ENCODE measurements at regions not wholly inside any gene's neighbourhood (a gene's known extent, or its start where the extent isn't known, plus 50 kb on each side); places are given as distances from the start of the nearest gene placed in this dataset.

DNA sequence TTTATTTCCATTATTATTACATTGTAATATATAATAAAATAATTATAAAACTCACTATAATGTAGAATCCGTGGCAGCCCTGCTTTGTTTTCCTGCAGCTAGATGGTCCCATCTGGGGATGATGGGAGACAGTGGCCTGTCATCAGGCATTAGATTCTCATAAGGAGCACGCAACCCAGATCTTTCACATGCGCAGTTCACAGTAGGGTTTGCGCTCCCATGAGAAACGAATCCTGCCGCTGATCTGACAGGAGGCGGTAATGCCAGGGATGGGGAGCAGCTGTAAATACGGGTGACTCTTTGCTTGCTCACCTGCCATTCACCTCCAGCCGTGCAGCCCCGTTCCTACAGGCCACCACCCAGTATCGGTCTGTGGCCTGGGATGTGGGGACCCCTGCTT is 1879.3 kb upstream of the WWC1 start (continued):
- TF ChIP-seq, protein P1, sequence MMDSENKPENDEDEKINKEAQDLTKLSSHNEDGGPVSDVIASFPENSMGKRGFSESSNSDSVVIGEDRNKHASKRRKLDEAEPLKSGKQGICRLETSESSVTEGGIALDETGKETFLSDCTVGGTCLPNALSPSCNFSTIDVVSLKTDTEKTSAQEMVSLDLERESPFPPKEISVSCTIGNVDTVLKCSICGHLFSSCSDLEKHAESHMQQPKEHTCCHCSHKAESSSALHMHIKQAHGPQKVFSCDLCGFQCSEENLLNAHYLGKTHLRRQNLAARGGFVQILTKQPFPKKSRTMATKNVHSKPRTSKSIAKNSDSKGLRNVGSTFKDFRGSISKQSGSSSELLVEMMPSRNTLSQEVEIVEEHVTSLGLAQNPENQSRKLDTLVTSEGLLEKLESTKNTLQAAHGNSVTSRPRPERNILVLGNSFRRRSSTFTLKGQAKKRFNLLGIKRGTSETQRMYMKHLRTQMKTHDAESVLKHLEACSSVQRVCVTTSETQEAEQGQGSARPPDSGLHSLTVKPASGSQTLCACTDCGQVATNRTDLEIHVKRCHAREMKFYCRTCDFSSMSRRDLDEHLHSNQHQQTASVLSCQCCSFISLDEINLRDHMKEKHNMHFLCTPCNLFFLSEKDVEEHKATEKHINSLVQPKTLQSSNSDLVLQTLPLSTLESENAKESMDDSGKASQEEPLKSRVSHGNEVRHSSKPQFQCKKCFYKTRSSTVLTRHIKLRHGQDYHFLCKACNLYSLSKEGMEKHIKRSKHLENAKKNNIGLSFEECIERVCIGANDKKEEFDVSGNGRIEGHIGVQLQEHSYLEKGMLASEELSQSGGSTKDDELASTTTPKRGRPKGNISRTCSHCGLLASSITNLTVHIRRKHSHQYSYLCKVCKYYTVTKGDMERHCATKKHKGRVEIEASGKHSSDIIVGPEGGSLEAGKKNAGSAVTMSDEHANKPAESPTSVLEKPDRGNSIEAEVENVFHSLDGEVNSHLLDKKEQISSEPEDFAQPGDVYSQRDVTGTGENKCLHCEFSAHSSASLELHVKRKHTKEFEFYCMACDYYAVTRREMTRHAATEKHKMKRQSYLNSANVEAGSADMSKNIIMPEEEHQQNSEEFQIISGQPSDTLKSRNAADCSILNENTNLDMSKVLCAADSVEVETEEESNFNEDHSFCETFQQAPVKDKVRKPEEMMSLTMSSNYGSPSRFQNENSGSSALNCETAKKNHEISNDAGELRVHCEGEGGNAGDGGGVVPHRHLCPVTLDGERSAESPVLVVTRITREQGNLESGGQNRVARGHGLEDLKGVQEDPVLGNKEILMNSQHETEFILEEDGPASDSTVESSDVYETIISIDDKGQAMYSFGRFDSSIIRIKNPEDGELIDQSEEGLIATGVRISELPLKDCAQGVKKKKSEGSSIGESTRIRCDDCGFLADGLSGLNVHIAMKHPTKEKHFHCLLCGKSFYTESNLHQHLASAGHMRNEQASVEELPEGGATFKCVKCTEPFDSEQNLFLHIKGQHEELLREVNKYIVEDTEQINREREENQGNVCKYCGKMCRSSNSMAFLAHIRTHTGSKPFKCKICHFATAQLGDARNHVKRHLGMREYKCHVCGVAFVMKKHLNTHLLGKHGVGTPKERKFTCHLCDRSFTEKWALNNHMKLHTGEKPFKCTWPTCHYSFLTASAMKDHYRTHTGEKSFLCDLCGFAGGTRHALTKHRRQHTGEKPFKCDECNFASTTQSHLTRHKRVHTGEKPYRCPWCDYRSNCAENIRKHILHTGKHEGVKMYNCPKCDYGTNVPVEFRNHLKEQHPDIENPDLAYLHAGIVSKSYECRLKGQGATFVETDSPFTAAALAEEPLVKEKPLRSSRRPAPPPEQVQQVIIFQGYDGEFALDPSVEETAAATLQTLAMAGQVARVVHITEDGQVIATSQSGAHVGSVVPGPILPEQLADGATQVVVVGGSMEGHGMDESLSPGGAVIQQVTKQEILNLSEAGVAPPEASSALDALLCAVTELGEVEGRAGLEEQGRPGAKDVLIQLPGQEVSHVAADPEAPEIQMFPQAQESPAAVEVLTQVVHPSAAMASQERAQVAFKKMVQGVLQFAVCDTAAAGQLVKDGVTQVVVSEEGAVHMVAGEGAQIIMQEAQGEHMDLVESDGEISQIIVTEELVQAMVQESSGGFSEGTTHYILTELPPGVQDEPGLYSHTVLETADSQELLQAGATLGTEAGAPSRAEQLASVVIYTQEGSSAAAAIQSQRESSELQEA (CRISPR knock-in tag; IDR thresholded peaks at IDR 0.05; ENCODE audit: not compliant biosample characterization) = no peak
- TF ChIP-seq SOX5 (CRISPR knock-in tag; IDR thresholded peaks at IDR 0.05; ENCODE audit: borderline replicate concordance) = no peak
- no peak for TF ChIP-seq ZNF232 (CRISPR knock-in tag; IDR thresholded peaks at IDR 0.05; ENCODE audit: borderline replicate concordance)
- TF ChIP-seq, protein P2, sequence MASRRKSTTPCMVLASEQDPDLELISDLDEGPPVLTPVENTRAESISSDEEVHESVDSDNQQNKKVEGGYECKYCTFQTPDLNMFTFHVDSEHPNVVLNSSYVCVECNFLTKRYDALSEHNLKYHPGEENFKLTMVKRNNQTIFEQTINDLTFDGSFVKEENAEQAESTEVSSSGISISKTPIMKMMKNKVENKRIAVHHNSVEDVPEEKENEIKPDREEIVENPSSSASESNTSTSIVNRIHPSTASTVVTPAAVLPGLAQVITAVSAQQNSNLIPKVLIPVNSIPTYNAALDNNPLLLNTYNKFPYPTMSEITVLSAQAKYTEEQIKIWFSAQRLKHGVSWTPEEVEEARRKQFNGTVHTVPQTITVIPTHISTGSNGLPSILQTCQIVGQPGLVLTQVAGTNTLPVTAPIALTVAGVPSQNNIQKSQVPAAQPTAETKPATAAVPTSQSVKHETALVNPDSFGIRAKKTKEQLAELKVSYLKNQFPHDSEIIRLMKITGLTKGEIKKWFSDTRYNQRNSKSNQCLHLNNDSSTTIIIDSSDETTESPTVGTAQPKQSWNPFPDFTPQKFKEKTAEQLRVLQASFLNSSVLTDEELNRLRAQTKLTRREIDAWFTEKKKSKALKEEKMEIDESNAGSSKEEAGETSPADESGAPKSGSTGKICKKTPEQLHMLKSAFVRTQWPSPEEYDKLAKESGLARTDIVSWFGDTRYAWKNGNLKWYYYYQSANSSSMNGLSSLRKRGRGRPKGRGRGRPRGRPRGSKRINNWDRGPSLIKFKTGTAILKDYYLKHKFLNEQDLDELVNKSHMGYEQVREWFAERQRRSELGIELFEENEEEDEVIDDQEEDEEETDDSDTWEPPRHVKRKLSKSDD (CRISPR knock-in tag; IDR thresholded peaks at IDR 0.05; ENCODE audit: low read depth) = no peak
- TF ChIP-seq, protein P3, sequence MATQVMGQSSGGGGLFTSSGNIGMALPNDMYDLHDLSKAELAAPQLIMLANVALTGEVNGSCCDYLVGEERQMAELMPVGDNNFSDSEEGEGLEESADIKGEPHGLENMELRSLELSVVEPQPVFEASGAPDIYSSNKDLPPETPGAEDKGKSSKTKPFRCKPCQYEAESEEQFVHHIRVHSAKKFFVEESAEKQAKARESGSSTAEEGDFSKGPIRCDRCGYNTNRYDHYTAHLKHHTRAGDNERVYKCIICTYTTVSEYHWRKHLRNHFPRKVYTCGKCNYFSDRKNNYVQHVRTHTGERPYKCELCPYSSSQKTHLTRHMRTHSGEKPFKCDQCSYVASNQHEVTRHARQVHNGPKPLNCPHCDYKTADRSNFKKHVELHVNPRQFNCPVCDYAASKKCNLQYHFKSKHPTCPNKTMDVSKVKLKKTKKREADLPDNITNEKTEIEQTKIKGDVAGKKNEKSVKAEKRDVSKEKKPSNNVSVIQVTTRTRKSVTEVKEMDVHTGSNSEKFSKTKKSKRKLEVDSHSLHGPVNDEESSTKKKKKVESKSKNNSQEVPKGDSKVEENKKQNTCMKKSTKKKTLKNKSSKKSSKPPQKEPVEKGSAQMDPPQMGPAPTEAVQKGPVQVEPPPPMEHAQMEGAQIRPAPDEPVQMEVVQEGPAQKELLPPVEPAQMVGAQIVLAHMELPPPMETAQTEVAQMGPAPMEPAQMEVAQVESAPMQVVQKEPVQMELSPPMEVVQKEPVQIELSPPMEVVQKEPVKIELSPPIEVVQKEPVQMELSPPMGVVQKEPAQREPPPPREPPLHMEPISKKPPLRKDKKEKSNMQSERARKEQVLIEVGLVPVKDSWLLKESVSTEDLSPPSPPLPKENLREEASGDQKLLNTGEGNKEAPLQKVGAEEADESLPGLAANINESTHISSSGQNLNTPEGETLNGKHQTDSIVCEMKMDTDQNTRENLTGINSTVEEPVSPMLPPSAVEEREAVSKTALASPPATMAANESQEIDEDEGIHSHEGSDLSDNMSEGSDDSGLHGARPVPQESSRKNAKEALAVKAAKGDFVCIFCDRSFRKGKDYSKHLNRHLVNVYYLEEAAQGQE (IDR thresholded peaks at IDR 0.05; ENCODE audit: borderline replicate concordance in 1 of 2, low read depth in 1 of 2, low read length in 2 of 2) = no peak
- TF ChIP-seq, protein P4, sequence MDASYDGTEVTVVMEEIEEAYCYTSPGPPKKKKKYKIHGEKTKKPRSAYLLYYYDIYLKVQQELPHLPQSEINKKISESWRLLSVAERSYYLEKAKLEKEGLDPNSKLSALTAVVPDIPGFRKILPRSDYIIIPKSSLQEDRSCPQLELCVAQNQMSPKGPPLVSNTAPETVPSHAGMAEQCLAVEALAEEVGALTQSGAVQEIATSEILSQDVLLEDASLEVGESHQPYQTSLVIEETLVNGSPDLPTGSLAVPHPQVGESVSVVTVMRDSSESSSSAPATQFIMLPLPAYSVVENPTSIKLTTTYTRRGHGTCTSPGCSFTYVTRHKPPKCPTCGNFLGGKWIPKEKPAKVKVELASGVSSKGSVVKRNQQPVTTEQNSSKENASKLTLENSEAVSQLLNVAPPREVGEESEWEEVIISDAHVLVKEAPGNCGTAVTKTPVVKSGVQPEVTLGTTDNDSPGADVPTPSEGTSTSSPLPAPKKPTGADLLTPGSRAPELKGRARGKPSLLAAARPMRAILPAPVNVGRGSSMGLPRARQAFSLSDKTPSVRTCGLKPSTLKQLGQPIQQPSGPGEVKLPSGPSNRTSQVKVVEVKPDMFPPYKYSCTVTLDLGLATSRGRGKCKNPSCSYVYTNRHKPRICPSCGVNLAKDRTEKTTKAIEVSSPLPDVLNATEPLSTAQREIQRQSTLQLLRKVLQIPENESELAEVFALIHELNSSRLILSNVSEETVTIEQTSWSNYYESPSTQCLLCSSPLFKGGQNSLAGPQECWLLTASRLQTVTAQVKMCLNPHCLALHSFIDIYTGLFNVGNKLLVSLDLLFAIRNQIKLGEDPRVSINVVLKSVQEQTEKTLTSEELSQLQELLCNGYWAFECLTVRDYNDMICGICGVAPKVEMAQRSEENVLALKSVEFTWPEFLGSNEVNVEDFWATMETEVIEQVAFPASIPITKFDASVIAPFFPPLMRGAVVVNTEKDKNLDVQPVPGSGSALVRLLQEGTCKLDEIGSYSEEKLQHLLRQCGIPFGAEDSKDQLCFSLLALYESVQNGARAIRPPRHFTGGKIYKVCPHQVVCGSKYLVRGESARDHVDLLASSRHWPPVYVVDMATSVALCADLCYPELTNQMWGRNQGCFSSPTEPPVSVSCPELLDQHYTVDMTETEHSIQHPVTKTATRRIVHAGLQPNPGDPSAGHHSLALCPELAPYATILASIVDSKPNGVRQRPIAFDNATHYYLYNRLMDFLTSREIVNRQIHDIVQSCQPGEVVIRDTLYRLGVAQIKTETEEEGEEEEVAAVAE (CRISPR knock-in tag; IDR thresholded peaks at IDR 0.05; ENCODE audit: borderline replicate concordance) = no peak
